OCI-LY3 (cell line): ENCODE measurements at regions not wholly inside any gene's neighbourhood (a gene's known extent, or its start where the extent isn't known, plus 50 kb on each side); places are given as distances from the start of the nearest gene placed in this dataset.

Experiments
- EZH2phosphoT487 ChIP-seq: fragments of 200-600 bp; shearing (Covaris generic); IDR thresholded peaks from 2 replicates; pipeline ENCODE4 v1.6.1; 2018; ENCODE audit warnings: antibody characterized with exemption, mixed run types, low read depth
- TF ChIP-seq, protein P1 (sequence below): fragments of 200-600, 300-600 bp; sonication (generic); IDR thresholded peaks from 2 replicates; pipeline ENCODE4 v1.5.1; 2014; ENCODE audit warnings: antibody characterized with exemption, low read length, low read depth

DNA sequence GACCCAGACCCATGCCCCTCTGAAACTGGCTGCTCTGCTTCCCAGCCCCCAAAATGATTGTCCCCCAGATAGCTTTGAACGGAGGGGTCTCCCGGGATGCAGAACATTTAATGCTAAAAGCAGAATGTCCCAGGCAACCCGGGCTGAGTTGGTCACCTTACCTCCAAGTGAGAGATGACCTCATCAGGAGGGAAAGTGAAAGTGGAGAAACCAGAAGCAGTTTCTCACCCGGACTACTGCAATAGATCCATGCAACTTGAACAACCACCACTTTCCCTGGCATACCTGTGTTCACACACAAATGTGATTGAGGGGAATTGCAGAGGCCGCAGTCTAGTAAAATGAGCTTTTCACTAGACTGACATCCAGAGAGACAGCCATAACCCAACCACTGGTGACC lies 75.3 kb upstream of the NPAS2 start:
- TF ChIP-seq, protein P1, sequence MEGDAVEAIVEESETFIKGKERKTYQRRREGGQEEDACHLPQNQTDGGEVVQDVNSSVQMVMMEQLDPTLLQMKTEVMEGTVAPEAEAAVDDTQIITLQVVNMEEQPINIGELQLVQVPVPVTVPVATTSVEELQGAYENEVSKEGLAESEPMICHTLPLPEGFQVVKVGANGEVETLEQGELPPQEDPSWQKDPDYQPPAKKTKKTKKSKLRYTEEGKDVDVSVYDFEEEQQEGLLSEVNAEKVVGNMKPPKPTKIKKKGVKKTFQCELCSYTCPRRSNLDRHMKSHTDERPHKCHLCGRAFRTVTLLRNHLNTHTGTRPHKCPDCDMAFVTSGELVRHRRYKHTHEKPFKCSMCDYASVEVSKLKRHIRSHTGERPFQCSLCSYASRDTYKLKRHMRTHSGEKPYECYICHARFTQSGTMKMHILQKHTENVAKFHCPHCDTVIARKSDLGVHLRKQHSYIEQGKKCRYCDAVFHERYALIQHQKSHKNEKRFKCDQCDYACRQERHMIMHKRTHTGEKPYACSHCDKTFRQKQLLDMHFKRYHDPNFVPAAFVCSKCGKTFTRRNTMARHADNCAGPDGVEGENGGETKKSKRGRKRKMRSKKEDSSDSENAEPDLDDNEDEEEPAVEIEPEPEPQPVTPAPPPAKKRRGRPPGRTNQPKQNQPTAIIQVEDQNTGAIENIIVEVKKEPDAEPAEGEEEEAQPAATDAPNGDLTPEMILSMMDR = no peak
- TF ChIP-seq EZH2phosphoT487 = no peak
